Mucosa of rectum (tissue), 2 donors: ENCODE measurements at regions not wholly inside any gene's neighbourhood (a gene's known extent, or its start where the extent isn't known, plus 50 kb on each side); places are given as distances from the start of the nearest gene placed in this dataset.
"Not testable (repeated sequence)": the region's sequence is repeated elsewhere in the genome, so short reads cannot be mapped to it uniquely, and the experiment has no call there.

Source experiments
- H3K27ac ChIP-seq, 2 donors: one replicate each; pipeline ENCODE4 v1.7.0; 2013; ENCODE audit warnings: inconsistent platforms in 2 of 2, low read depth in 2 of 2, low read length in 2 of 2
- H3K27me3 ChIP-seq, 2 donors: one replicate each; pipeline ENCODE4 v1.7.0; 2013; ENCODE audit warnings: low read length in 2 of 2; ENCODE audit not compliant: control insufficient read depth in 2 of 2, insufficient read depth in 2 of 2
- H3K36me3 ChIP-seq, 2 donors: one replicate each; pipeline ENCODE4 v1.7.0; 2013; ENCODE audit warnings: low read length in 2 of 2; ENCODE audit not compliant: control insufficient read depth in 2 of 2, insufficient read depth in 2 of 2
- H3K4me1 ChIP-seq, 2 donors: one replicate each; pipeline ENCODE4 v1.7.0; 2013; ENCODE audit warnings: low read length in 2 of 2, mild to moderate bottlenecking in 1 of 2; ENCODE audit not compliant: control insufficient read depth in 2 of 2, insufficient read depth in 2 of 2
- H3K4me3 ChIP-seq, 2 donors: one replicate each; pipeline ENCODE4 v1.7.0; 2013; ENCODE audit warnings: low read length in 2 of 2
- H3K9ac ChIP-seq, 2 donors: one replicate each; pipeline ENCODE4 v1.7.0; 2013; ENCODE audit warnings: low read length in 2 of 2, low read depth in 1 of 2, mild to moderate bottlenecking in 1 of 2
- H3K9me3 ChIP-seq, 2 donors: one replicate each; pipeline ENCODE4 v1.7.0; 2013; ENCODE audit warnings: low read length in 2 of 2; ENCODE audit not compliant: control insufficient read depth in 2 of 2
- donor health status: healthy.
- donor health status: Normal muscosa, but diverticular disease.

GRCh38 chr2:20499387-20499786 is 52.5 kb downstream of the RHOB start:
- Histone ChIP-seq H3K4me3 (no peak overlapping the region), H3K9ac (no peak overlapping the region), H3K36me3 (no peaks in the 10 kb centered on the region), H3K27ac (no peak overlapping the region), H3K9me3 (no peaks in the 10 kb centered on the region), H3K27me3 (no peaks in the 10 kb centered on the region), H3K4me1 (no peaks in the 10 kb centered on the region)

DNA sequence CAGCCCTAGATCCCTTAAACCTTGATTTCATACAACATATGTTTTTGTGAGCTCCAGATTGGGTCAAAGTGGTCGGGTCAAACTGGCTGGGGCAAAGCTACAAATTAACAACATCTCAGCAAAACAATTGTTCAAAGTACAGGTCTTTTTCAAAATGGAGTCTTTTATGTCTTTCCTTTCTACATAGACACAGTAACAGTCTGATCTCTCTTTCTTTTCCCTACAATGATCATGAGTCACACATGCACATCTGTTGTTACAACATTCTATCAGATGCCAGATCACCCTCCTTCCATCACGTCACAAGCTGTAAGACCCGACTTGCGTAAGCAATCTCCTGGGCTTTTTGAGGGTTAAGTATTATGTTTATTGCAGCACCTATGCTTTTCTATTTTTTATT is 55.1 kb downstream of the RHOB start:
- no peaks in the 10 kb centered on the region for H3K27me3 ChIP-seq
- no peak overlapping the region for H3K4me3 ChIP-seq
- H3K27ac ChIP-seq: no peak overlapping the region
- H3K9me3 ChIP-seq: no peaks in the 10 kb centered on the region
- no peaks in the 10 kb centered on the region for H3K36me3 ChIP-seq
- no peaks in the 10 kb centered on the region for H3K4me1 ChIP-seq
- no peak overlapping the region for H3K9ac ChIP-seq

- not testable (repeated sequence) for H3K9ac ChIP-seq, H3K4me3 ChIP-seq, H3K36me3 ChIP-seq, H3K27ac ChIP-seq, H3K27me3 ChIP-seq, H3K9me3 ChIP-seq, H3K4me1 ChIP-seq
Measured at GRCh38 chr2:20502496-20502895, 55.6 kb downstream of the RHOB start.

GRCh38 chr2:20504174-20504573 is 57.3 kb downstream of the RHOB start:
- Histone ChIP-seq H3K9me3 (no peaks in the 10 kb centered on the region), H3K27me3 (no peaks in the 10 kb centered on the region), H3K36me3 (no peaks in the 10 kb centered on the region), H3K4me3 (no peak overlapping the region), H3K27ac (no peak overlapping the region), H3K9ac (no peak overlapping the region), H3K4me1 (no peaks in the 10 kb centered on the region)

GRCh38 chr2:20506201-20506685 is 59.4 kb downstream of the RHOB start:
- Histone ChIP-seq H3K9ac (no peak overlapping the region), H3K9me3 (no peaks in the 10 kb centered on the region), H3K36me3 (no peaks in the 10 kb centered on the region), H3K27me3 (no peaks in the 10 kb centered on the region), H3K4me3 (no peak overlapping the region), H3K4me1 (no peaks in the 10 kb centered on the region), H3K27ac (no peak overlapping the region)

DNA sequence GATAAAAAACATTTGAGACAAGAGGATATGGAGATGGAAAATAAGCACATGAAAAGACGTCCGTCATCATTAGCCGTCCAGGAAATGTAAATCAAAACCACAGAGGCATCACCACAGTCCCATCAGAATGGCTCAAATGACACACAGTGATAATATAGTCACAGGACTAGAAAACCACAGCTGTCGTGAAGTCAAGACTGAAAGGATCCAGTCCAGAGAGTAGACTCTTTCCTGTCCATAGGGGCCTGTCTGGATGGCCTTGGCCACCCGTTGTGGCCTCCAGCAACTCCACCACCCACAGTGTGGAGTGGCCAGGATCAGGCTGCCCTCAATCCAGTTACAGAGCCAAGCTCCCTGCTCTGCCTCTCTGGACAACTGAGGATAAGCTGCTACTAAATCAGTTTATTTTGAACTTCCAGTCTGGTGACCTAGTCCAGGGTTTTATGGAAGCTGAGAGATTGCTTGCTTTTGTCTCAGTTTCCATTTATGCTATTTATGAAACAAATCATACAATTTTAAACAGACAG is 60.4 kb downstream of the RHOB start:
- Histone ChIP-seq H3K27me3 (no peaks in the 10 kb centered on the region), H3K4me3 (no peak overlapping the region), H3K9me3 (no peaks in the 10 kb centered on the region), H3K4me1 (no peaks in the 10 kb centered on the region), H3K27ac (no peak overlapping the region), H3K36me3 (no peaks in the 10 kb centered on the region), H3K9ac (no peak overlapping the region)

- Histone ChIP-seq H3K9ac (no peak overlapping the region), H3K9me3 (no peaks in the 10 kb centered on the region), H3K27me3 (no peaks in the 10 kb centered on the region), H3K4me3 (no peak overlapping the region), H3K36me3 (no peaks in the 10 kb centered on the region), H3K4me1 (no peaks in the 10 kb centered on the region), H3K27ac (no peak overlapping the region)
Measured at GRCh38 chr2:20507711-20508110, 60.8 kb downstream of the RHOB start.

DNA sequence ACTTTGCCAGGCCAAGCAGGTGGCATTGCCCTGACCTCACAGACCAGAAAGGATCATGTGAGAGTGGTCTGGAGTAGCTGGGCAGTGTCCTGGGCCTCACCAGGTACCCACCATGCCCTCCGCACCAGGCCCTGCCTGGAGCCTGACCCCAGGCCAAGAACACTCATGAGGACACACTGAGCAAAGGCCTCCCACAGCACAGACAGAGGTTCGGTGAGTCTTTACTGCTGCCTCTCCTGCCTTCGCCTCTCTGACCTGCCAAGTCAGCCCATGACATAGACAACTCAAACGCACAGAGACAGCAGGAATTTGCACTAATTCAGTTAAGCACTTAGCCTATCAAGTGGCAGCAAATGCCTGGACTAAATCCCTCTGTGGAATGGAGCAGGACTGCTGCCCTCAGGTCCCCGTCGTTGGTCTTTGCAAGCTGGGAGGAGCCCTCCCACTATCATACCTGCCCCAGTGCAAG is 62.5 kb downstream of the RHOB start:
- no peak overlapping the region for H3K27ac ChIP-seq
- no peaks in the 10 kb centered on the region for H3K36me3 ChIP-seq
- H3K27me3 ChIP-seq: no peaks in the 10 kb centered on the region
- H3K4me1 ChIP-seq: no peaks in the 10 kb centered on the region
- H3K4me3 ChIP-seq: no peak overlapping the region
- no peaks in the 10 kb centered on the region for H3K9me3 ChIP-seq
- no peak overlapping the region for H3K9ac ChIP-seq

- H3K27ac ChIP-seq: no peak overlapping the region
- H3K9ac ChIP-seq: no peak overlapping the region
- no peaks in the 10 kb centered on the region for H3K4me1 ChIP-seq
- no peaks in the 10 kb centered on the region for H3K9me3 ChIP-seq
- peak overlapping the region in 1 of 2 donors; percentile 15 for H3K4me3 ChIP-seq
- H3K27me3 ChIP-seq: no peaks in the 10 kb centered on the region
- H3K36me3 ChIP-seq: no peaks in the 10 kb centered on the region
Measured at GRCh38 chr2:20509770-20510490, 63.1 kb downstream of the RHOB start.

DNA sequence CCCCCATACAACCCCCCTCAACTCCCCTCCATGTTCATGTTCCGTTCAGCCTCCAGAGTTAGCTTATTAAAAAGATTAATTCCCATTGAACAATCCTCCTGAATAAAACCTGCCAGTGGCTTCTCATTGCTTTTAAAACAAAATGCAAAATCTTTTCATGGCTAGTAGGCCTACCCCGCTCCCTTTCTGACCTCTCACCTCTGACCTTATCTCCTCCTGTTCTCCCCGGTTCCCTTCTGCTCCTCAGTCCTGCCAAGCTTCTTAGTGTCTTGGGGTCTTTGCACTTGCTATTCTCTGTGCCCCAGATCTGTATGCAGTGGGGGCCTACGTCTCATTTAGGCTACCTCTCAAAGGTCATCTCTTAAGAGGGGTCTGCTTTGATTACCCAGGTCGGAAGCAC is 64.3 kb downstream of the RHOB start:
- Histone ChIP-seq H3K36me3 (no peaks in the 10 kb centered on the region), H3K27me3 (no peaks in the 10 kb centered on the region), H3K27ac (no peak overlapping the region), H3K4me1 (no peaks in the 10 kb centered on the region), H3K9ac (no peak overlapping the region), H3K9me3 (no peaks in the 10 kb centered on the region), H3K4me3 (no peak overlapping the region)
